Hepatocyte (in vitro differentiated cells): ENCODE measurements at regions not wholly inside any gene's neighbourhood (a gene's known extent, or its start where the extent isn't known, plus 50 kb on each side); places are given as distances from the start of the nearest gene placed in this dataset.

Source experiments
- DNase-seq: peaks from one replicate; pipeline ENCODE4 v3.0.0-alpha.2; 2016; ENCODE audit warnings: low spot score
- H2AFZ ChIP-seq: fragments of 200-600 bp; sonication (generic); 2 replicates; pipeline ENCODE4 v1.6.0; 2016; ENCODE audit warnings: antibody characterized with exemption, mild to moderate bottlenecking
- H3K27ac ChIP-seq: fragments of 200-600 bp; sonication (generic); 2 replicates; pipeline ENCODE4 v1.5.1; 2016; ENCODE audit warnings: mild to moderate bottlenecking
- H3K27me3 ChIP-seq: fragments of 200-600 bp; sonication (generic); 2 replicates; pipeline ENCODE4 v1.6.1; 2016
- H3K36me3 ChIP-seq: fragments of 200-600 bp; sonication (generic); replicated peaks from 2 replicates; pipeline ENCODE4 v1.5.1; 2016; ENCODE audit warnings: low read depth; ENCODE audit not compliant: insufficient read depth
- H3K4me1 ChIP-seq: fragments of 200-600 bp; sonication (generic); 2 replicates; pipeline ENCODE4 v1.5.1; 2016; ENCODE audit warnings: mild to moderate bottlenecking, moderate library complexity; ENCODE audit not compliant: insufficient read depth
- H3K4me2 ChIP-seq: fragments of 200-600 bp; sonication (generic); 2 replicates; pipeline ENCODE4 v1.6.0; 2016
- H3K4me3 ChIP-seq: fragments of 200-600 bp; sonication (generic); 2 replicates; pipeline ENCODE4 v1.5.1; 2016; ENCODE audit warnings: mild to moderate bottlenecking
- H3K79me2 ChIP-seq: fragments of 200-600 bp; sonication (generic); 2 replicates; pipeline ENCODE4 v1.6.0; 2017; ENCODE audit warnings: mild to moderate bottlenecking
- H3K9me2 ChIP-seq: fragments of 200-600 bp; sonication (generic); replicated peaks from 2 replicates; pipeline ENCODE4 v1.6.0; 2017; ENCODE audit warnings: mild to moderate bottlenecking; ENCODE audit not compliant: insufficient read depth
- H3K9me3 ChIP-seq: fragments of 200-600 bp; sonication (generic); 2 replicates; pipeline ENCODE4 v1.5.1; 2016; ENCODE audit warnings: low read depth, mild to moderate bottlenecking
- H4K20me1 ChIP-seq: fragments of 200-600 bp; sonication (generic); 2 replicates; pipeline ENCODE4 v1.6.0; 2016; ENCODE audit warnings: mild to moderate bottlenecking; ENCODE audit not compliant: insufficient read depth, poor library complexity, severe bottlenecking
- CTCF ChIP-seq: fragments of 200-600 bp; sonication (generic); IDR thresholded peaks from 2 replicates; pipeline ENCODE4 v1.5.1; 2016; ENCODE audit warnings: antibody characterized with exemption, mild to moderate bottlenecking; ENCODE audit not compliant: poor library complexity
- EZH2 ChIP-seq: fragments of 200-600 bp; sonication (generic); IDR thresholded peaks from 2 replicates; pipeline ENCODE4 v1.6.1; 2016; ENCODE audit warnings: antibody characterized with exemption, mild to moderate bottlenecking, borderline replicate concordance
- EZH2phosphoT487 ChIP-seq: fragments of 200-600 bp; sonication (generic); IDR thresholded peaks from one replicate; pipeline ENCODE4 v1.6.1; 2018; ENCODE audit warnings: antibody characterized with exemption, mild to moderate bottlenecking, low read depth, moderate library complexity; ENCODE audit not compliant: unreplicated experiment, severe bottlenecking
- WGBS: methylation state at CpG from one replicate; pipeline ENCODE4 v1.1.6; 2016; ENCODE audit warnings: low lambda C conversion rate; ENCODE audit errors: missing lambda C conversion rate; 5-methylcytosine and 5-hydroxymethylcytosine counted together

- H3K9me2 ChIP-seq, result no peaks in the 10 kb centered on the region
These were observed 101.9 kb upstream of the ANO3 start for GRCh38 chr11:26229981-26230380.

GRCh38 chr11:26231252-26231661, 100.7 kb upstream of the ANO3 start:
- TF ChIP-seq EZH2phosphoT487, result no peak
- TF ChIP-seq CTCF, result no peak
- no peak for TF ChIP-seq EZH2
- H3K9me3 ChIP-seq, result no peaks in the 10 kb centered on the region
- no peaks in the 10 kb centered on the region for H3K9me2 ChIP-seq
- H4K20me1 ChIP-seq, result no peaks in the 10 kb centered on the region
- 81% methylated on average over 3 of the region's 3 CpGs for WGBS
- H2AFZ ChIP-seq, result no peak overlapping the region
- no peak overlapping the region for H3K27ac ChIP-seq
- no peaks in the 10 kb centered on the region for H3K79me2 ChIP-seq
- no peak overlapping the region for H3K4me2 ChIP-seq
- no peaks in the 10 kb centered on the region for H3K4me1 ChIP-seq
- H3K4me3 ChIP-seq, result no peak overlapping the region
- no peak for DNase-seq
- no peaks in the 10 kb centered on the region for H3K27me3 ChIP-seq
- H3K36me3 ChIP-seq, result no peaks in the 10 kb centered on the region

More at GRCh38 chr11:26229981-26230380, 101.9 kb upstream of the ANO3 start:
- H3K4me2 ChIP-seq, result no peak overlapping the region
- H3K36me3 ChIP-seq, result no peaks in the 10 kb centered on the region
- H3K9me3 ChIP-seq, result no peaks in the 10 kb centered on the region
- no peaks in the 10 kb centered on the region for H3K4me1 ChIP-seq
- TF ChIP-seq EZH2 (no peak), CTCF (no peak), EZH2phosphoT487 (no peak)
- no peak overlapping the region for H2AFZ ChIP-seq
- no peaks in the 10 kb centered on the region for H3K79me2 ChIP-seq
- no peak overlapping the region for H3K4me3 ChIP-seq
- H3K27me3 ChIP-seq, result no peaks in the 10 kb centered on the region
- H4K20me1 ChIP-seq, result no peaks in the 10 kb centered on the region
- no peak for DNase-seq
- H3K27ac ChIP-seq, result no peak overlapping the region

DNA sequence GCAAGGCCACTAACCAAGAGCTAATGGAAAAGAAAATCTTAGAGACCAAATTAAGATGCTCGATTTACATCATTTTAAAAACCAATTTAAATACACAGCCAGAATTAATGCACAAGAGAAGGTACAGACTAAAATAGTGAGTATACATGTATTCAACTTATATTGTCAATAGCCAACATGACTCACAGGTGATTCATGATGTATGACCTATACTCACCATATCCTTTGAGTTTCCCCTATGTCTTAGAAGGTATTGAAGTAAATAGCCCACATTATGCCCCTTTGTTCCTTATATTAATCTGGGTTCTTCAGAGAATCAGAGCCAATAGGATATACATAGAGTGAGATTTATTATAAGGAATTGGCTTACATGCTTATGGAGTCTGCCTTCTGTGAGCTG, 97.5 kb upstream of the ANO3 start:
- Histone ChIP-seq H3K4me1 (no peaks in the 10 kb centered on the region), H3K4me2 (no peak overlapping the region), H2AFZ (no peak overlapping the region), H3K27ac (no peak overlapping the region), H3K9me3 (no peaks in the 10 kb centered on the region), H3K4me3 (no peak overlapping the region), H3K9me2 (no peaks in the 10 kb centered on the region), H3K36me3 (no peaks in the 10 kb centered on the region), H4K20me1 (no peaks in the 10 kb centered on the region), H3K27me3 (no peaks in the 10 kb centered on the region), H3K79me2 (no peaks in the 10 kb centered on the region)
- no peak for DNase-seq
- no peak for TF ChIP-seq EZH2
- no peak for TF ChIP-seq CTCF
- TF ChIP-seq EZH2phosphoT487, result no peak
- WGBS, result 89% methylated on average over 1 of the region's 1 CpG

- TF ChIP-seq CTCF (no peak), EZH2 (no peak), EZH2phosphoT487 (no peak)
- no peaks in the 10 kb centered on the region for H3K27me3 ChIP-seq
These were observed 88.5 kb upstream of the ANO3 start for GRCh38 chr11:26243426-26243825.

More at GRCh38 chr11:26243426-26243825, 88.5 kb upstream of the ANO3 start:
- H3K9me3 ChIP-seq, result no peaks in the 10 kb centered on the region
- no peaks in the 10 kb centered on the region for H3K9me2 ChIP-seq
- H3K27ac ChIP-seq, result no peak overlapping the region
- H3K4me2 ChIP-seq, result no peak overlapping the region
- H3K79me2 ChIP-seq, result no peaks in the 10 kb centered on the region
- no peak overlapping the region for H2AFZ ChIP-seq
- no peaks in the 10 kb centered on the region for H4K20me1 ChIP-seq
- no peaks in the 10 kb centered on the region for H3K4me1 ChIP-seq
- DNase-seq, result no peak
- H3K4me3 ChIP-seq, result no peak overlapping the region
- no peaks in the 10 kb centered on the region for H3K36me3 ChIP-seq
